OCI-LY3 (cell line): ENCODE measurements at regions not wholly inside any gene's neighbourhood (a gene's known extent, or its start where the extent isn't known, plus 50 kb on each side); places are given as distances from the start of the nearest gene placed in this dataset.
"Not testable (repeated sequence)": the region's sequence is repeated elsewhere in the genome, so short reads cannot be mapped to it uniquely, and the experiment has no call there.

Experiments used
- H2AFZ ChIP-seq: fragments of 200-600, 300-600 bp; shearing (Covaris generic); 2 replicates; pipeline ENCODE4 v1.6.0; 2014; ENCODE audit warnings: antibody characterized with exemption, low read depth, low read length
- H3K27ac ChIP-seq: fragments of 200-600, 300-600 bp; sonication (generic); 2 replicates; pipeline ENCODE4 v1.5.1; 2014; ENCODE audit warnings: mild to moderate bottlenecking, low read length, moderate library complexity, mixed read lengths
- H3K27me3 ChIP-seq: fragments of 200-600, 300-600 bp; sonication (generic); 2 replicates; pipeline ENCODE4 v1.6.1; 2014; ENCODE audit warnings: low read depth, low read length, mixed read lengths
- H3K36me3 ChIP-seq: fragments of 200-600, 300-600 bp; sonication (generic); replicated peaks from 2 replicates; pipeline ENCODE3; 2014; ENCODE audit warnings: low read depth, low read length, mixed read lengths
- H3K4me1 ChIP-seq: fragments of 300-600, 200-600 bp; sonication (generic); 2 replicates; pipeline ENCODE4 v1.6.1; 2014; ENCODE audit warnings: low read length, mixed read lengths
- H3K4me2 ChIP-seq: fragments of 200-600, 300-600 bp; sonication (generic); 2 replicates; pipeline ENCODE4 v1.6.1; 2014; ENCODE audit warnings: low read length, mixed read lengths
- H3K4me3 ChIP-seq: fragments of 300-600, 200-600 bp; sonication (generic); 2 replicates; pipeline ENCODE4 v1.5.1; 2014; ENCODE audit warnings: antibody characterized with exemption, mild to moderate bottlenecking, low read length, moderate library complexity
- H3K79me2 ChIP-seq: fragments of 300-600, 200-600 bp; shearing (Covaris generic); 2 replicates; pipeline ENCODE4 v1.6.1; 2014; ENCODE audit warnings: mild to moderate bottlenecking, low read length, mixed read lengths
- H3K9ac ChIP-seq: fragments of 300-600, 200-600 bp; shearing (Covaris generic); 2 replicates; pipeline ENCODE4 v1.6.0; 2014; ENCODE audit warnings: mild to moderate bottlenecking, low read length, moderate library complexity
- H3K9me3 ChIP-seq: fragments of 200-600, 300-600 bp; shearing (Covaris generic); 2 replicates; pipeline ENCODE4 v1.6.1; 2014; ENCODE audit warnings: low read length, mixed read lengths; ENCODE audit not compliant: insufficient read depth
- H4K20me1 ChIP-seq: fragments of 200-600, 300-600 bp; sonication (generic); 2 replicates; pipeline ENCODE4 v1.6.1; 2016; ENCODE audit warnings: low read length, mixed read lengths; ENCODE audit not compliant: insufficient read depth
- EZH2phosphoT487 ChIP-seq: fragments of 200-600 bp; shearing (Covaris generic); IDR thresholded peaks from 2 replicates; pipeline ENCODE4 v1.6.1; 2018; ENCODE audit warnings: antibody characterized with exemption, mixed run types, low read depth
- TF ChIP-seq, protein P1 (sequence below): fragments of 200-600, 300-600 bp; sonication (generic); IDR thresholded peaks from 2 replicates; pipeline ENCODE4 v1.5.1; 2014; ENCODE audit warnings: antibody characterized with exemption, low read length, low read depth

DNA sequence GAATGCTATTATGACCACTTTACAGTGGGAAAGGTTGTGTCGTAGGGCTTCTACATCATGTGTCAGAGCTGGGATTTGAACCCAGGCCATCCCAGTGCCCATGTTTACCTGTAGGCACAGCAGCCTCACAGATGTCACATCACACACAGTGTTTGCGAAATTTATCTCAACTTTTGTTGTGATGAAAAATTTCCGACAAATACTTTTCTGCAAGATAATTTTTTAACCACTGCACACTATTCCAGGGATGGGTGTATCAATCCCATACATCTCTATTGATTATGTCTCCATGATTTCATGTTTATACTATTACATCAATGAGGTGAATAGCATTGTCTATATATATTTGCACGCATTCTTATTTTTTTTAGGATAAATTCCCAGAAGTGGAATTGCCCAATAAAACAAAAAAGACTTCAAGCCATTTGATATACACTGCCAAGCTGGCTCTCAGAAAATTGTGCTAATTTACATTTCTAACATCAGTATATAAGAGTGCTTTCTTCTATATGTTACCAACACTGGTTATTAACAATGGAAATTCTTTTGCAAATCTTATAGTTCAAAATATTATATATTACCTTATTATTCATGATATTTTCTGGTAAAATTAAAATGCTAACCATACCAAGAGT lies 189.1 kb upstream of the ZNF217 start:
- TF ChIP-seq EZH2phosphoT487: no peak
- TF ChIP-seq, protein P1, sequence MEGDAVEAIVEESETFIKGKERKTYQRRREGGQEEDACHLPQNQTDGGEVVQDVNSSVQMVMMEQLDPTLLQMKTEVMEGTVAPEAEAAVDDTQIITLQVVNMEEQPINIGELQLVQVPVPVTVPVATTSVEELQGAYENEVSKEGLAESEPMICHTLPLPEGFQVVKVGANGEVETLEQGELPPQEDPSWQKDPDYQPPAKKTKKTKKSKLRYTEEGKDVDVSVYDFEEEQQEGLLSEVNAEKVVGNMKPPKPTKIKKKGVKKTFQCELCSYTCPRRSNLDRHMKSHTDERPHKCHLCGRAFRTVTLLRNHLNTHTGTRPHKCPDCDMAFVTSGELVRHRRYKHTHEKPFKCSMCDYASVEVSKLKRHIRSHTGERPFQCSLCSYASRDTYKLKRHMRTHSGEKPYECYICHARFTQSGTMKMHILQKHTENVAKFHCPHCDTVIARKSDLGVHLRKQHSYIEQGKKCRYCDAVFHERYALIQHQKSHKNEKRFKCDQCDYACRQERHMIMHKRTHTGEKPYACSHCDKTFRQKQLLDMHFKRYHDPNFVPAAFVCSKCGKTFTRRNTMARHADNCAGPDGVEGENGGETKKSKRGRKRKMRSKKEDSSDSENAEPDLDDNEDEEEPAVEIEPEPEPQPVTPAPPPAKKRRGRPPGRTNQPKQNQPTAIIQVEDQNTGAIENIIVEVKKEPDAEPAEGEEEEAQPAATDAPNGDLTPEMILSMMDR: no peak
- no peak overlapping the region for H3K27ac ChIP-seq
- peaks cover 7% of the 10 kb centered on the region; the same call in 1 of the 2 replicates for H3K4me1 ChIP-seq

DNA sequence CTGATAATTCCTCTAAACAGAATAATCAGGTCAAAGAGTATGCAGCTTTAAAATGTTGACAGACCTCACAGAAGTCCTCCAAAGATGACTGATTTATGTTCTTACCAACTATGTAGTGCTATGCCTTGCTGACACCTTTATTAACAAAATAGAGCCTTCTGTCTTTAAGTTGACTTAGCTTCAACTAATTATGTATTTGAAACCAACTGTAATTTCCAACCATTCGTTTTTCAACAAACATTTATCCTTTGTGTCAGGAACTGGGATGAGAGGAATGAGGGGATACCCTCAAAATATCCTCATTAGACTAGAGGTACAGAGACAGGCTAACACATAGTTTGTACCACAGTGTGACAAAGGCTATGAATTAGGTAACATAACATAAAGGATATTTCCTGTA lies 186.2 kb upstream of the ZNF217 start:
- Histone ChIP-seq H3K36me3 (no peaks in the 10 kb centered on the region), H3K27ac (no peak overlapping the region), H3K4me2 (no peak overlapping the region), H3K9ac (no peak overlapping the region), H3K9me3 (no peaks in the 10 kb centered on the region), H4K20me1 (no peaks in the 10 kb centered on the region), H2AFZ (no peak overlapping the region), H3K27me3 (0 out of 2 replicates have a peak, but pooled peaks cover 3% of the 10 kb centered on the region), H3K4me3 (no peak overlapping the region), H3K4me1 (no peaks in the 10 kb centered on the region), H3K79me2 (no peaks in the 10 kb centered on the region)
- TF ChIP-seq, protein P1: no peak

More for the DNA sequence above, 189.1 kb upstream of the ZNF217 start:
- Histone ChIP-seq H2AFZ (no peak overlapping the region), H3K9ac (no peak overlapping the region), H3K4me2 (no peak overlapping the region), H3K4me3 (no peak overlapping the region), H3K9me3 (no peaks in the 10 kb centered on the region), H4K20me1 (no peaks in the 10 kb centered on the region), H3K27me3 (peaks cover 21% of the 10 kb centered on the region; the same call in 1 of the 2 replicates), H3K36me3 (no peaks in the 10 kb centered on the region), H3K79me2 (no peaks in the 10 kb centered on the region)

DNA sequence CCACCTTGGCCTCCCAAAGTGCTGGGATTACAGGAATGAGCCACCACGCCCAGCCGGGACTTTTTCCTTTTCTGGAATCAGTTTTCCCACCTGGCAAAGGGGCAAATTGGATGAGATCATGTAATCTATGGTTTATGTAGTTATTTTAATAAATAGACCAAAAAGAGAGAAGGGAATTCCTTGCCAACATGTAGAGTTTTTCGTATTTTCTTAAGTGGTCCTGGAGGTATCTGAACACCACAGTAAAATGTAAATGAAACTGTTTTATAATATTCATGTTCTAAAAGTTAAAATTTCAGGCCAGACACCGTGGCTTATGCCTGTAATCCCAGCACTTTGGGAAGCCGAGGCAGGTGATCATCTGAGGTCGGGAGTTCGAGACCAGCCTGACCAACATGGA lies 185.1 kb upstream of the ZNF217 start:
- H3K27me3 ChIP-seq: no peaks in the 10 kb centered on the region; the same call in 1 of the 2 replicates

DNA sequence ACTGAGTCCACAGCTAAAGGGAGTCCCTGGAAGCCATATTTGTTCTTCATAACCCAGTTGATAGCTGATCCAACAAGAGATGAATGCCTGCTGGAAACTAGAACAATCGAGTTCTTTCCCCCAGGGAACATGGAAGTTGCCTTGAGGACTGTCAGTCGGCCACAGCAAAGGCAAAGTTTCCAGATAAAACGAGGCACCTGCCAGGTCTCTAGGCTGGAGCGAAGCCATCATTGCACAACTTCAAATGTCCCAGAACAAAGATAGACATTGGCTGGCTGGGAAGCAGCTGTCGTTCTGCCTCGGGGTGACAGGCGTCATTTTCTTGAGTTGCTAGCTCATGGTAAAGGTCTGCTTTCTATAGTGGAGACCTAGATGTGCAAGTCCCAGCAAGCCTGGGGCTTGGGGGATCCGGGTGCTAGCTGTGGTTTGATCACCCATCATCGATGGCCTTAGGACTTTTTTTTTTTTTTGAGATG lies 184.4 kb upstream of the ZNF217 start:
- no peak overlapping the region for H3K4me3 ChIP-seq
- H3K79me2 ChIP-seq: no peaks in the 10 kb centered on the region
- H3K9me3 ChIP-seq: no peaks in the 10 kb centered on the region
- H3K36me3 ChIP-seq: no peaks in the 10 kb centered on the region
- no peak overlapping the region for H3K9ac ChIP-seq
- TF ChIP-seq EZH2phosphoT487: no peak
- TF ChIP-seq, protein P1: no peak
- H3K4me2 ChIP-seq: no peak overlapping the region
- no peaks in the 10 kb centered on the region for H3K4me1 ChIP-seq
- no peak overlapping the region for H2AFZ ChIP-seq
- no peak overlapping the region for H3K27ac ChIP-seq
- no peaks in the 10 kb centered on the region; the same call in 1 of the 2 replicates for H3K27me3 ChIP-seq
- no peaks in the 10 kb centered on the region for H4K20me1 ChIP-seq

More for the DNA sequence above, 185.1 kb upstream of the ZNF217 start:
- no peak for TF ChIP-seq EZH2phosphoT487
- TF ChIP-seq, protein P1: no peak
- Histone ChIP-seq H3K9me3 (no peaks in the 10 kb centered on the region), H3K36me3 (no peaks in the 10 kb centered on the region), H2AFZ (no peak overlapping the region), H3K4me2 (no peak overlapping the region), H3K27ac (no peak overlapping the region), H3K4me1 (no peaks in the 10 kb centered on the region), H3K79me2 (no peaks in the 10 kb centered on the region), H3K9ac (no peak overlapping the region), H3K4me3 (no peak overlapping the region), H4K20me1 (no peaks in the 10 kb centered on the region)

DNA sequence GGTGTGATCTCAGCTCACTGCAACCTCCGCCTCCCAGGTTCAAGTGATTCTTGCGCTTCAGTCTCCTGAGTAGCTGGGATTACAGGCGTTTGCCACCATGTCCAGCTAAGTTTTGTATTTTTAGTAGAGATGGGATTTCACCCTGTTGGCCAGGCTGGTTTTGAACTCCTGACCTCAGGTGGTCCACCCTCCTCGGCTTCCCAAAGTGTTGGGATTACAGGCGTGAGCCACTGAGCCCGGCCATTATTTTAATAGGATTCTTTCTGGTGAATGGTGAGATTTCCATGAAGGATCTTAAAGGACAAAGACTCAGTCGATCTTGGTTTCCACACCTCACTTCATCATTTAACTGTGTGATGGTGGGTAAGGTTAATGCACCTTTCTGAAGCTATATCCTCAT lies 183.8 kb upstream of the ZNF217 start:
- H3K4me1 ChIP-seq, H3K4me3 ChIP-seq: not testable (repeated sequence)

More for the DNA sequence above, 183.8 kb upstream of the ZNF217 start:
- H2AFZ ChIP-seq, H4K20me1 ChIP-seq, H3K9me3 ChIP-seq, H3K27ac ChIP-seq, H3K4me2 ChIP-seq, H3K9ac ChIP-seq, H3K79me2 ChIP-seq, H3K27me3 ChIP-seq, H3K36me3 ChIP-seq: not testable (repeated sequence)
